ENCODE measurements at regions not wholly inside any gene's neighbourhood (a gene's known extent, or its start where the extent isn't known, plus 50 kb on each side); places are given as distances from the start of the nearest gene placed in this dataset.
A peak's percentile ranks its signal among the peaks of the same experiment; 100 is the strongest.

GRCh38 chr3:30221619-30222018 is 384.8 kb upstream of the TGFBR2 start:
- no peak for DNase-seq (ENCODE audit: low spot score)

- DNase-seq (ENCODE audit: low spot score) = no peak
These were observed 384.0 kb upstream of the TGFBR2 start for GRCh38 chr3:30222441-30222840.

- no peak for DNase-seq (ENCODE audit: low spot score)
These were observed 381.4 kb upstream of the TGFBR2 start for GRCh38 chr3:30225021-30225420.

DNA sequence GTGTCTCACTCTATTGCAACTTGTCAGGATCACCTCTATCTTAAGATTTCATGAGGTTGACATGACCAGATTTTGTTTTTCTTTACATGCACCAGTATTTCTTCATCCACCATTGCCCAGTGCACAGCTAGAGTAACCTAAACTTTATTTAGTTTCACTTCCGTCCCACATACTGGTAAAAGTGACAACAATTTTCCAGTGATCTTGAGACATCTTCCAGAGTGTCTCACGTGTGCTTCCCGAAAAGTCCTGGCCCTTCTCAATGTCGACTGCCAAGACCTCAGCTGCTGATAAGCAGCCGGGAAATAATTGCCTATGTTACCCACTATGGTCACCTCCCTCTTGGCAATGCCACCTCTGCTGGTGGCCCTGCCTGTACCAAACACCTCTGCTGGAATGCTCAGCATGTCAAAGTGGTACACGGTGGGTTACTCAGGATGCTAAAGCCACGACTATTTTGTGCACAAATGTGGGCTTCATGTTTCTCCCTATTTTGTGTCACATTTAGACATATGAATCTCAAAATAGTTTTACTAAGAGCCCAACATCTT is 379.7 kb upstream of the TGFBR2 start:
- DNase-seq (ENCODE audit: low spot score) = no peak

DNA sequence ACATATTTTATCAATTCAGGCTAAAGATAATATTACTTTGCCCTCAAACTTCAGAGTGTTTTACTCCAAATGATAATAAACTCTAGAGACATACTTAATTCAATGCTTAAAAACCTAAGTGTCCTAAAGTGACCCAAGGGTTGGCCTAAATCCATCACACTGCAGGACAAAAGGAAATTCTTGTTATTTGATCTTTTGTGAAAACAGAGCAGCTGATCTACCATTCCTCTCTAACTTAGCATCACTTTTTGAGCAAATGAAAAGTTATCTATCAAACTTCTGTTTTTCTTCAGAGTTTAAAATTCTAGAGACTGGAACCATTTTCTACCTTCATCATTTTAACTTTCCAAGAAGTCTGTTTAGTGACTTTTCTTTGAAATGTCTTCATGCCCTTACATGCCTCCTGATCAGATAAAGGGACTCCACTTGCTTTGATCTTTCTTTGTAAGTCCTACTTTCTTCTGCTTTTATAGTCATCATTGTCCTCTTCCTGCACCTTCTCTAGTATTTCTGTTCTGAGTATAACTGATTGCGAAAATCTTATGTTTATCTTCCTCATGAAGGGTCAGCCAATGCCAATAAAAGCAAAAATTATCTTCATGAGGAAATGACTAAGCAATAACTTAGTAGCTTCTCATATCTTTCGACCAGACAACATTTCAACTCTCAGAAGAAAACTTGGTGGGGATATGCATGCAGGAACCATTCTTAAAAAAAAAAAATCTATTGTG is 378.7 kb upstream of the TGFBR2 start:
- no peak for DNase-seq (ENCODE audit: low spot score)

DNA sequence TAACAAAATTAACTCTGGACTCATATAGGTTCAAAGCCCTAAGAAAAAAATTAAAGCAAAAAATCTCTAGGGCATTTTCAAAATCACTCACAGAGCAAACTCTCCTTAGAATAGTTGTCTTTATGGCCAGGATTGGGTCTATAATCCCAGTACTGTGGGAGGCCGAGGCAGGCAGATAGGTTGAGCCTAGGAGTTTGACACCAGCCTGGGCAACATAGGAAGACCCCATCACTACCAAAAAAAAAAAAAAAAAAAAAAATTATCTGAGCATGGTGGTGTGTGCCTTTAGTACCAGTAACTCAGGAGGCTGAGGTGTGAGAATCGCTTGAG is 378.1 kb upstream of the TGFBR2 start:
- DNase-seq (ENCODE audit: low spot score) = no peak

DNA sequence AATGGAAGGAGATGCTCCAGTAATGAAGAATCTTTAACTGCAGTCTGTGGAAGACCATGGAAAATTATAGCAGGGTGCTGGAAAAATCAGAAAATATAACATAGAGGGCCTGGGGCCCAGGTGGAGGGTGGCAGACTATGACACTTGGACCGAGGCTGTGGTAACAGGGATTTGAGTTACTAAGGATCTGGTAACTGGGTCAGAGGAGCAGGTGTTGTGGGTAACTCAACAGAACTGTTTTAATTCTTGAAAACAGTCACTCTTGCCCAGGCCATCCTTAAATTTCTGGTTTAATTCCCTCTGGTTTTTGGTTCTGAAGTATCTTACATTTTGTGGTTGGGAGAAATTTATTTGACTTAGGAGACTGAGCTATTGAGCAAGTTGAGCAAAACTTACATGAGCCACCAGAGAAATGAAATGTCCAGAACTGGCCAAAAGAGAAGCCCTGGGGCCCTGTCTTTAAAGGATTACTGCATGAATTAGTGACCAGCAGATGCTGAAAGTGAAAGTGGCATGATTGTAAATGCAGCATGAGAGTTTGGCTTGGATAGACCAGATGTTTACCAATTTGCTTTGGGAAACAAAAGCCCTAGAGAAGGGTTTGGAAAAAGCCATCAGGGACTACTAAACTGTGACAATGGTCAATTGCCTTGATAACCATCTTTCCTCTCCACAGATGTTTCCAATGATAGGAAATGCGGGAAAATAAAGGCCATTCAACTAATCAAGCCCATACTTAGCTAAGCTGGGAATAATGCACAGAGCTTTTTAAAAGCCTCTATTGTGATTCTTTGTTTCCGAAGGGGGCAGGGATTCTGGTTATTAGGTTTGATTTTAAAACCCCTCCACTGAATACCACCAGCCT is 374.9 kb upstream of the TGFBR2 start:
- no peak for DNase-seq (ENCODE audit: low spot score)

- no peak for DNase-seq (ENCODE audit: low spot score)
These were observed 374.3 kb upstream of the TGFBR2 start for GRCh38 chr3:30232142-30232541.

GRCh38 chr3:30233913-30234646 is 372.3 kb upstream of the TGFBR2 start:
- DNase-seq (ENCODE audit: low spot score) = no peak

DNA sequence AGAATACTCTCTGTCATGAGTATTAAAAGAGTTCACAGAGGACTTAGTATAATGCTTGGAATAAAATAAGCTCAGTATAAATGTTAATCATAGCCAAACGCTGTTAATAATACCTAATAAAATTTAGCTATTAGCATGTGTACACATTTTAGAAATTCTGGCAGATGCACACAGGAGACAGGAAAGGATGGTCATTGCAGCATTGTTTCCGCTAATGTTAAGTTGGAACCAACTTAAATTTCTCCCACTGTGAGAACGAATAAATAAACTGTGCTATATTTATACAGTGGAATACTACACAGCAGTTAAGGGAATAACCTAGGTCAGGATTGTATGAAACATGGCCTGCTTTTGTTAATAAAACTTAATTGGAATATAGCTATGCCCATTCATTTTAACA is 370.4 kb upstream of the TGFBR2 start:
- no peak for DNase-seq (ENCODE audit: low spot score)

- DNase-seq (ENCODE audit: low spot score) = no peak
These were observed 364.7 kb upstream of the TGFBR2 start for GRCh38 chr3:30241721-30242120.

- no peak for DNase-seq (ENCODE audit: low spot score)
These were observed 360.4 kb upstream of the TGFBR2 start for GRCh38 chr3:30245858-30246622.

DNA sequence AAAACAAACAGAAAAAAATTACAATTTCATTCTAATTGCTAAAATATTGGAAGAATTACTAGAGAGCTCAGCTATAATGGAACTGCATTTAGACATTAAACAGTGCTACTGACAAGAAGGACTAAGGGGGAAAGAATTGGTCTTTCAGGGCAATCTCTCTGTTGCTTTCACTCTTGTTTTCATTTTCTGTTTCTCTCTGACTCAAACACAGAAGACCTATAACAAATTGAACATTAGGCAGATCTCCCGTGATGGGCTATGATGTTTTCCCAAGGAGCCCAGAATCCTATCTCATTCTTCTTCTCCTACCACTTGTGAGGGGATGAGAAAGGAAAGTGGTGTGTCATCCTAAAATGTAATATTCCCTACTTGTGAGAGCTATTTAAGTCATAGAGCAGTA is 358.0 kb upstream of the TGFBR2 start:
- no peak for DNase-seq (ENCODE audit: low spot score)

GRCh38 chr3:30252474-30252873 is 353.9 kb upstream of the TGFBR2 start:
- DNase-seq (ENCODE audit: low spot score) = no peak

DNA sequence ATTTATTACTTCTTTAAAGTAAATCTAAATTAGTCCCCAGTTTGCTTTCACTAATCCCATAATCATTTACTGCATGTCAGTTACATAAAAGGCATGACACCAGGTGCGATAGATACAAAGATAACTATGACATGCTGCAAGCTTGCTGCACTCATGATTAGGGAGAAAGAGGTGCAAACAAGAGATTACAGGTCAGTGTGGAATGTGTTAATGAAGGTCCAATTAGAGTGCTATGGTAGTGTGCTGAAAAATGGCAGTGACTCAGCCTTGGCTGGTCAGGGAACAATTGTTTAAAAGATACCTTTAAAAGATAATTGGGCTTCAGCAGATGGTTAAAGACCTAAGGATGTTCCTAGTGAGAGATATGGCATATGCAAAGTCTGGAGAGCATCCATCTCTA is 352.6 kb upstream of the TGFBR2 start:
- no peak for DNase-seq (ENCODE audit: low spot score)

GRCh38 chr3:30256474-30256873 is 349.9 kb upstream of the TGFBR2 start:
- no peak for DNase-seq (ENCODE audit: low spot score)

DNA sequence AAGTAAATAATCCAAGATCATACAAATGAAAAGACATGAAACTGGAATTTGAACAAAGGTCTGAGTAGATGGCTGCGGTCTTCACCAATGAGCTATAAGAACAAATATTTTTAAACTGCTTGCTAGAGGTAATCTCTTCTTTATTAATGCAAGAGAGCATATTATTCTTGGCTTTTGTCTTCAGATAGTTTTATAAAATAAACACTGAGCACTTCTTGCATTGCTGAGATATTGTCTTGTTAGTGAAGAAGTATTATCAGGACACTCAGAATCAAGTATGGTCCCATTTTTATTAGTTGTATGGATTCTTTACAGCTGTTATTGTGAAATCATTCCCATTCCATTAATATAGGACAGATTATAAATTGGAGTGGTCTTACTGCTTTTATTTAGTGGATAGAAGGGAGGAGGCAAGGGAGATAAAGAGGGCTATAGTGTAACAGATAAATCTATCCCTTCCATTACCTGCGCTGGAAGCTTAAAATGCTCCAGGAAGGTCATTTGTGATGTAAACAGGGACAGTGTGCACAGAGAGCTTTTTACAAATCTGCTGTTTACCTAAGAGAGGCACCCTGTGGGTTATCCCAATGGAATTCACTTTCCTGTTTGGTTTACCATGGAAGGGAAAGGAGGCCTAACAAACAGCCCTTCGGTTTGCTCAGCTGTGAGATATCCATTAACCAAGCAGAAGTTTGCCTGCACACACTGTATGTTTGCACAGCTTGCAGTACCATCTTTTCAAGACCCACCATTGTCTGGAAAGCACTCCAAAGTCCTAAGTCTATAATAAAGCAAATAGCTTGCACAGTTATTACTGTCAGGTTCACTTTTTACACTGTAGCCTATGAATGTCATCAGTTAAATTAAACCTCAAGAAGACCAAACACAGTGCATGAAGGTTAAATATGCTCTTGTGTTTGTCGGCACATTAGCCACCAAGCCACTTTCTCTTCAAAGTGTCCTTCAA is 347.7 kb upstream of the TGFBR2 start:
- DNase-seq (ENCODE audit: low spot score) = peak; percentile 34

GRCh38 chr3:30259730-30260129 is 346.7 kb upstream of the TGFBR2 start:
- DNase-seq (ENCODE audit: low spot score) = no peak

DNA sequence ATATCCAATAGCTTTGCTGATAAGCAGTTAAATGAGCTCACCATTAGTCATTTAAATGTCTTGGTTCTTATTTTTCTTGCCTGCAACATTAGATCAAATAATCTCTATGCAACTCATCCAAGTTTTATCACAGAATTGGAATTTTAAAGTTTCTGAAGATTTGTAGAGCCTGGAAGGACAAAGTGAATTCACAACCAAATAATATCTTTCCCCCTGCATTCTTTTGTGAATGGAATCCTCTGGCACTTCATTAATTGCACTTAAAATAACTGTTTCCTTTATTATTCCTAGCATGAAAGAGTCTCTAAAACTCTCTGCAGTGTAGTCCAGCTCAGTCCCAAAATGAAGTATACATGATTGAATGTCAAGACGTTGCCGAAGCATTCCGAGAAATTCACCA is 345.6 kb upstream of the TGFBR2 start:
- no peak for DNase-seq (ENCODE audit: low spot score)

DNA sequence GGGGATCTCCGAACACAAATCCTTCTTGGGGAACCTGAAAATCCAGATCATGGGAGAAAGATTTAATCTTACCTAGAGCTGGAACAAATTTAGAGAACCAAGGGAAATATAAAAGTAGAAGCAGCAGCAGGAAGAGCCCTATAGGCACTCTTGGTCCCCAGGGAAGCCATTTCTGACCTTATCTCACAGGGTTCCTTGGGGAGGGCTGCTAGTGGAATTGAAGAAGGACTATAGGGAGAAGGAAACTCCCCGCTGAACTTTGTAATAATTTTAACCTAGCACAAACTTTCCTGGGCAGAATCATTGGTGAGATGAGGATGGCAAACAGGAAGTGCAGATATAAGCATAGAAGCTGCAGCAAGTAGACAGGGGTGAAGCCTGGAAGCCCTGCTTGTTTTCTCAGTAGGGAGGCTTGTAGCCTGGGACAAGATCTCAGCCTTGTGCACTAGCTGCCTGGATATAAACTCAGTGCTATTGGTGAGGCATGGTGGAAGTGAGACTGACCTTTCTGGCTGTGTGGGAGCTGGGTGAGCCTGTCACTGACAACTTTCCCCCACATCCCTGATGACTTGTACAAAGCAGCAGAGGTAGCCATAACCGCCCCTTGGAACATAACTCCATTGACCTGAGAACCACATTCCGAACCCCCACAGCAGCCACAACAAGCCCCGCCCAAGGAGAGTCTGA is 343.0 kb upstream of the TGFBR2 start:
- no peak for DNase-seq (ENCODE audit: low spot score)

Data from HuH-7.5 (cell line).